K562 (cell line): ENCODE measurements at regions not wholly inside any gene's neighbourhood (a gene's known extent, or its start where the extent isn't known, plus 50 kb on each side); places are given as distances from the start of the nearest gene placed in this dataset.

Experiments
- DMBX1 ChIP-seq: fragments of 250-450 bp; sonication (Bioruptor Pico); IDR thresholded peaks from 2 replicates; pipeline ENCODE4 v1.8.0; 2022; ENCODE audit warnings: inconsistent platforms, mild to moderate bottlenecking, moderate library complexity, borderline replicate concordance
- HDAC8 ChIP-seq: fragments of 450-650 bp; IDR thresholded peaks from 2 replicates; pipeline ENCODE4 v1.6.1; 2016; ENCODE audit warnings: mild to moderate bottlenecking, missing genetic modification characterization, moderate library complexity, missing compliant biosample characterization
- KAT8 ChIP-seq: fragments of 450-650 bp; IDR thresholded peaks from 2 replicates; pipeline ENCODE4 v1.6.1; 2016; ENCODE audit warnings: low read depth, mild to moderate bottlenecking
- KDM2B ChIP-seq: fragments of 250-450 bp; sonication (Bioruptor Pico); IDR thresholded peaks from 2 replicates; pipeline ENCODE4 v1.8.0; 2021; ENCODE audit warnings: mild to moderate bottlenecking, moderate library complexity
- TAL1 ChIP-seq: fragments of 450-650 bp; IDR thresholded peaks from 2 replicates; pipeline ENCODE4 v1.6.1; 2016; ENCODE audit warnings: mild to moderate bottlenecking
- U2AF1 ChIP-seq: fragments of 200-400 bp; formaldehyde crosslinking; optimal IDR thresholded peaks from 2 replicates; pipeline ENCODE3; 2017; ENCODE audit warnings: mild to moderate bottlenecking, low read depth, low read length, moderate library complexity
- YY1 ChIP-seq, 3 experiments: IDR thresholded peaks; 2 replicates each; pipeline ENCODE4 v1.6.1; 2011; ENCODE audit warnings: low read length in 2 of 3, mild to moderate bottlenecking in 2 of 3, moderate library complexity in 2 of 3, borderline replicate concordance in 1 of 3, control low read depth in 1 of 3, low read depth in 1 of 3; ENCODE audit not compliant: insufficient read depth in 3 of 3, insufficient replicate concordance in 2 of 3, control insufficient read depth in 1 of 3, insufficient read length in 1 of 3; ENCODE audit errors: extremely low read depth in 1 of 3
- TF ChIP-seq, protein P1 (sequence below), 3 experiments: fragments of 200-800 bp in 1 of 3; fragments of 250-450 bp in 1 of 3; fragments of 450-650 bp in 1 of 3; sonication (Bioruptor Pico) in 1 of 3; sonication (Bioruptor generic) in 1 of 3; formaldehyde crosslinking in 1 of 3; IDR thresholded peaks; 2 replicates each; pipeline versions ENCODE4 v1.6.1 to v1.8.0; 2016 to 2022; ENCODE audit warnings: mild to moderate bottlenecking in 2 of 3, missing genetic modification characterization in 2 of 3, missing compliant biosample characterization in 1 of 3, moderate library complexity in 1 of 3
- TF ChIP-seq, protein P2 (sequence below): IDR thresholded peaks from 2 replicates; pipeline ENCODE4 v1.6.1; 2012; ENCODE audit warnings: low read depth, low read length, improper control_type of control experiment, borderline replicate concordance
- TF ChIP-seq, protein P3 (sequence below): fragments of 450-650 bp; IDR thresholded peaks from one replicate; pipeline ENCODE4 v1.6.1; 2018; ENCODE audit warnings: mild to moderate bottlenecking, moderate library complexity; ENCODE audit not compliant: partially characterized antibody
- TF ChIP-seq, protein P4 (sequence below): sonication (generic); formaldehyde crosslinking; IDR thresholded peaks from 2 replicates; pipeline ENCODE4 v1.8.1; 2022; ENCODE audit warnings: missing genetic modification reagents
- TF ChIP-seq, protein P5 (sequence below): fragments of 250-450 bp; sonication (Bioruptor Pico); IDR thresholded peaks from 2 replicates; pipeline ENCODE4 v1.8.0; 2022; ENCODE audit warnings: inconsistent platforms

DNA sequence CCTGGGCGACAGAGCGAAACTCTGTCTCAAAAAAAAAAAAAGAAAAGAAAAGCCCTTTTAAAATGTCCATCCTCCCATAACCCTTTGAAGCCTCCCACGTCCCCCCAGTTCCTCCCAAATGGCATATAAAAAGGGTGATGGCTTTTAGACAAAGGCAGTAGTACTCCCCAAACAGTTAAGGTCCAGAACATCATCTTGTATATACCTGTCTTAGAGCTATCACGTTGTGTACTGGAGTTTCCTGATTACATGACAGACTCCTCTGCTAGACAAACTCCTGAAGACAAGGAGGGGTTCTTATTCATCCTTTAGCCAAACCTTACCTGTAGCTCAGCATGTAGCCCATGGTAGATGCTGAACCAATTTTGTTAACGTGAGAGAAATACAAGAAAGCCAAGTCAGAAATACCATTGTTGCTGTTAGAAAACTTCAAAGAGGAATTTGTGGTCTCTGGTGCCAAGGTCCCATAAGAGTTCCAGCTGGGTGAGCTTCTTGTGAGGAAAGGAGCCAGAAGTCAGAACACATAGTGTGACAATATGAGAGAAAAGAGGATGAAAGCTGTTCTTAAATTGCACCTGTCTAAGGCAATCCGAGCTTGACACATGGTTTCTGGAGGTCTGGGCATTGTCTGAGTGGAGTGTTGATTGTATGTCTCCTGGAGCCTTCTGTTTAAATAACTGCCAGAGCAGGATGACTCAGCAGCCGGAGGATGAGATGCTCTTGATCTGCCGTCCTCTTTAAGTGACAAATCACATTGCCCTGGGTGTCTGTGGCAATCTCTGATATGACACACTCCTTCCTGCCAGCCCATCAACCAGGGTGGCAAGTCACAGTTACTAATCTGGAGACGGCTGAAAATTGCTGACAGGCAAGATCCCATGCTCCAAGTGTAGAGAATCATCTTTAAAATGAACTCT is 69.1 kb downstream of the ARRDC3 start (continued):
- TF ChIP-seq, protein P1, sequence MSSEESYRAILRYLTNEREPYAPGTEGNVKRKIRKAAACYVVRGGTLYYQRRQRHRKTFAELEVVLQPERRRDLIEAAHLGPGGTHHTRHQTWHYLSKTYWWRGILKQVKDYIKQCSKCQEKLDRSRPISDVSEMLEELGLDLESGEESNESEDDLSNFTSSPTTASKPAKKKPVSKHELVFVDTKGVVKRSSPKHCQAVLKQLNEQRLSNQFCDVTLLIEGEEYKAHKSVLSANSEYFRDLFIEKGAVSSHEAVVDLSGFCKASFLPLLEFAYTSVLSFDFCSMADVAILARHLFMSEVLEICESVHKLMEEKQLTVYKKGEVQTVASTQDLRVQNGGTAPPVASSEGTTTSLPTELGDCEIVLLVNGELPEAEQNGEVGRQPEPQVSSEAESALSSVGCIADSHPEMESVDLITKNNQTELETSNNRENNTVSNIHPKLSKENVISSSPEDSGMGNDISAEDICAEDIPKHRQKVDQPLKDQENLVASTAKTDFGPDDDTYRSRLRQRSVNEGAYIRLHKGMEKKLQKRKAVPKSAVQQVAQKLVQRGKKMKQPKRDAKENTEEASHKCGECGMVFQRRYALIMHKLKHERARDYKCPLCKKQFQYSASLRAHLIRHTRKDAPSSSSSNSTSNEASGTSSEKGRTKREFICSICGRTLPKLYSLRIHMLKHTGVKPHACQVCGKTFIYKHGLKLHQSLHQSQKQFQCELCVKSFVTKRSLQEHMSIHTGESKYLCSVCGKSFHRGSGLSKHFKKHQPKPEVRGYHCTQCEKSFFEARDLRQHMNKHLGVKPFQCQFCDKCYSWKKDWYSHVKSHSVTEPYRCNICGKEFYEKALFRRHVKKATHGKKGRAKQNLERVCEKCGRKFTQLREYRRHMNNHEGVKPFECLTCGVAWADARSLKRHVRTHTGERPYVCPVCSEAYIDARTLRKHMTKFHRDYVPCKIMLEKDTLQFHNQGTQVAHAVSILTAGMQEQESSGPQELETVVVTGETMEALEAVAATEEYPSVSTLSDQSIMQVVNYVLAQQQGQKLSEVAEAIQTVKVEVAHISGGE (CRISPR knock-in tag; IDR thresholded peaks at IDR 0.05) = peak in 1 of 3 experiments; percentile 55; a peak in 1 of 6 replicates
- no peak for TF ChIP-seq HDAC8
- TF ChIP-seq, protein P2, sequence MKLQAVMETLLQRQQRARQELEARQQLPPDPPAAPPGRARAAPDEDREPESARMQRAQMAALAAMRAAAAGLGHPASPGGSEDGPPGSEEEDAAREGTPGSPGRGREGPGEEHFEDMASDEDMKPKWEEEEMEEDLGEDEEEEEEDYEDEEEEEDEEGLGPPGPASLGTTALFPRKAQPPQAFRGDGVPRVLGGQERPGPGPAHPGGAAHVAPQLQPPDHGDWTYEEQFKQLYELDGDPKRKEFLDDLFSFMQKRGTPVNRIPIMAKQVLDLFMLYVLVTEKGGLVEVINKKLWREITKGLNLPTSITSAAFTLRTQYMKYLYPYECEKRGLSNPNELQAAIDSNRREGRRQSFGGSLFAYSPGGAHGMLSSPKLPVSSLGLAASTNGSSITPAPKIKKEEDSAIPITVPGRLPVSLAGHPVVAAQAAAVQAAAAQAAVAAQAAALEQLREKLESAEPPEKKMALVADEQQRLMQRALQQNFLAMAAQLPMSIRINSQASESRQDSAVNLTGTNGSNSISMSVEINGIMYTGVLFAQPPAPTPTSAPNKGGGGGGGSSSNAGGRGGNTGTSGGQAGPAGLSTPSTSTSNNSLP = peak; percentile 83; the same call in 1 of the 2 replicates
- no peak for TF ChIP-seq KDM2B (CRISPR knock-in tag)
- peak; percentile 46; the same call in 1 of the 2 replicates for TF ChIP-seq DMBX1
- no peak for TF ChIP-seq U2AF1
- TF ChIP-seq, protein P3, sequence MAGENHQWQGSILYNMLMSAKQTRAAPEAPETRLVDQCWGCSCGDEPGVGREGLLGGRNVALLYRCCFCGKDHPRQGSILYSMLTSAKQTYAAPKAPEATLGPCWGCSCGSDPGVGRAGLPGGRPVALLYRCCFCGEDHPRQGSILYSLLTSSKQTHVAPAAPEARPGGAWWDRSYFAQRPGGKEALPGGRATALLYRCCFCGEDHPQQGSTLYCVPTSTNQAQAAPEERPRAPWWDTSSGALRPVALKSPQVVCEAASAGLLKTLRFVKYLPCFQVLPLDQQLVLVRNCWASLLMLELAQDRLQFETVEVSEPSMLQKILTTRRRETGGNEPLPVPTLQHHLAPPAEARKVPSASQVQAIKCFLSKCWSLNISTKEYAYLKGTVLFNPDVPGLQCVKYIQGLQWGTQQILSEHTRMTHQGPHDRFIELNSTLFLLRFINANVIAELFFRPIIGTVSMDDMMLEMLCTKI = no peak
- no peak for TF ChIP-seq KAT8
- TF ChIP-seq, protein P4, sequence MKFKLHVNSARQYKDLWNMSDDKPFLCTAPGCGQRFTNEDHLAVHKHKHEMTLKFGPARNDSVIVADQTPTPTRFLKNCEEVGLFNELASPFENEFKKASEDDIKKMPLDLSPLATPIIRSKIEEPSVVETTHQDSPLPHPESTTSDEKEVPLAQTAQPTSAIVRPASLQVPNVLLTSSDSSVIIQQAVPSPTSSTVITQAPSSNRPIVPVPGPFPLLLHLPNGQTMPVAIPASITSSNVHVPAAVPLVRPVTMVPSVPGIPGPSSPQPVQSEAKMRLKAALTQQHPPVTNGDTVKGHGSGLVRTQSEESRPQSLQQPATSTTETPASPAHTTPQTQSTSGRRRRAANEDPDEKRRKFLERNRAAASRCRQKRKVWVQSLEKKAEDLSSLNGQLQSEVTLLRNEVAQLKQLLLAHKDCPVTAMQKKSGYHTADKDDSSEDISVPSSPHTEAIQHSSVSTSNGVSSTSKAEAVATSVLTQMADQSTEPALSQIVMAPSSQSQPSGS = no peak
- no peak for TF ChIP-seq YY1 (IDR thresholded peaks at IDR 0.05; ENCODE audit: borderline replicate concordance in 1 of 3, control insufficient read depth in 1 of 3, extremely low read depth in 1 of 3, insufficient read depth in 3 of 3, insufficient read length in 1 of 3, insufficient replicate concordance in 2 of 3, low read depth in 1 of 3, low read length in 2 of 3)
- TF ChIP-seq, protein P5, sequence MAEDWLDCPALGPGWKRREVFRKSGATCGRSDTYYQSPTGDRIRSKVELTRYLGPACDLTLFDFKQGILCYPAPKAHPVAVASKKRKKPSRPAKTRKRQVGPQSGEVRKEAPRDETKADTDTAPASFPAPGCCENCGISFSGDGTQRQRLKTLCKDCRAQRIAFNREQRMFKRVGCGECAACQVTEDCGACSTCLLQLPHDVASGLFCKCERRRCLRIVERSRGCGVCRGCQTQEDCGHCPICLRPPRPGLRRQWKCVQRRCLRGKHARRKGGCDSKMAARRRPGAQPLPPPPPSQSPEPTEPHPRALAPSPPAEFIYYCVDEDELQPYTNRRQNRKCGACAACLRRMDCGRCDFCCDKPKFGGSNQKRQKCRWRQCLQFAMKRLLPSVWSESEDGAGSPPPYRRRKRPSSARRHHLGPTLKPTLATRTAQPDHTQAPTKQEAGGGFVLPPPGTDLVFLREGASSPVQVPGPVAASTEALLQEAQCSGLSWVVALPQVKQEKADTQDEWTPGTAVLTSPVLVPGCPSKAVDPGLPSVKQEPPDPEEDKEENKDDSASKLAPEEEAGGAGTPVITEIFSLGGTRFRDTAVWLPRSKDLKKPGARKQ = no peak
- peak; percentile 78 for TF ChIP-seq TAL1
